H7 (cell line): ENCODE measurements at regions not wholly inside any gene's neighbourhood (a gene's known extent, or its start where the extent isn't known, plus 50 kb on each side); places are given as distances from the start of the nearest gene placed in this dataset.
"Not testable (repeated sequence)": the region's sequence is repeated elsewhere in the genome, so short reads cannot be mapped to it uniquely, and the experiment has no call there.

Source experiments
- DNase-seq: peaks from one replicate; pipeline ENCODE4 v3.0.0; 2012
- H3K27me3 ChIP-seq: 2 replicates; pipeline ENCODE4 v1.6.0; 2011; ENCODE audit warnings: mild to moderate bottlenecking, low read length; ENCODE audit not compliant: control insufficient read depth, insufficient read depth
- H3K36me3 ChIP-seq: replicated peaks from 2 replicates; pipeline ENCODE4 v1.5.1; 2011; ENCODE audit warnings: low read length; ENCODE audit not compliant: control insufficient read depth, insufficient read depth
- H3K4me3 ChIP-seq: 2 replicates; pipeline ENCODE4 v1.5.1; 2011; ENCODE audit warnings: low read depth, mild to moderate bottlenecking, control low read depth, low read length, moderate library complexity; ENCODE audit not compliant: insufficient read depth

DNA sequence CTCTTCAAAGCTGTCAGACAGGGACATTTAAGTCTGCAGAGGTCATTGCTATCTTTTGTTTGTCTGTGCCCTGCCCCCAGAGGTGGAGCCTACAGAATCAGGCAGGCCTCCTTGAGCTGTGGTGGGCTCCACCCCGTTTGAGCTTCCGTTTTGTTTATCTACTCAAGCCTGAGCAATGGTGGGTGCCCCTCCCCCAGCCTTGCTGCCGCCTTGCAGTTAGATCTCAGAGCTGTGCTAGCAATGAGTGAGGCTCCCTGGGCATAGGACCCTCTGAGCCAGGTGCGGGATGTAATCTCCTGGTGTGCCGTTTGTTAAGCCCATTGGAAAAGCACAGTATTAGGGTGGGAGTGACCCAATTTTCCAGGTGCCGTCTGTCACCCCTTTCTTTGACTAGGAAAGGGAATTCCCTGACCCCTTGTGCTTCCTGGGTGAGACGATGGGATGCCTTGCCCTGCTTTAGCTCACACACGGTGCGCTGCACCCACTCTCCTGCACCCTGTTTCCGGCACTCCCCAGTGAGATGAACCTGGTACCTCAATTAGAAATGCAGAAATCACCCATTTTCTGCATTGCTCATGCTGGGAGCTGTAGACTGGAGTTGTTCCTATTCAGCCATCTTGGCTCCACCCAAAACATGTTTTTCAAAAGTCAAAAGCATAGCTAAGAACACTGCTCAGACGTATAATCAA lies 244.7 kb downstream of the CENPC start:
- H3K27me3 ChIP-seq, H3K36me3 ChIP-seq, H3K4me3 ChIP-seq, DNase-seq: not testable (repeated sequence)

DNA sequence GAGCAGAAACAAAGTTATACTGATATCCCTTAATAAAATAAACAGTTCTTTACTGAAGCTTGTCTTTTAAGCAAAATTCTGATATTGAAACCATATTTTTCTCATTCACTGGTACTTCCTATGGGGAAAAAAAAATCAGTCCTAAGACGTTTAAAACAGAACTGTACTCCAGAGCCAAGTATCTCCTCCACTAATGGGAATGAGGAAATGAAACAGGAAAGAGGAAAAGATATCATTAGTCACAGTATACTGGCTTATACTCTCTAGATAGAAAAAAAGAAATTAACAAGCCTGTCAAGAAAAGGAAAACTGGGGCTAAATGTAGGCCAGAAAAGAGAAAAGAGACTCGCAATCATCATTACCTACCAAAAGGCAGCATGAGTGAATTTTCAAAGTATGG lies 252.7 kb downstream of the CENPC start:
- H3K27me3 ChIP-seq = no peaks in the 10 kb centered on the region
- no peak overlapping the region for H3K4me3 ChIP-seq
- no peaks in the 10 kb centered on the region for H3K36me3 ChIP-seq
- no peak for DNase-seq

DNA sequence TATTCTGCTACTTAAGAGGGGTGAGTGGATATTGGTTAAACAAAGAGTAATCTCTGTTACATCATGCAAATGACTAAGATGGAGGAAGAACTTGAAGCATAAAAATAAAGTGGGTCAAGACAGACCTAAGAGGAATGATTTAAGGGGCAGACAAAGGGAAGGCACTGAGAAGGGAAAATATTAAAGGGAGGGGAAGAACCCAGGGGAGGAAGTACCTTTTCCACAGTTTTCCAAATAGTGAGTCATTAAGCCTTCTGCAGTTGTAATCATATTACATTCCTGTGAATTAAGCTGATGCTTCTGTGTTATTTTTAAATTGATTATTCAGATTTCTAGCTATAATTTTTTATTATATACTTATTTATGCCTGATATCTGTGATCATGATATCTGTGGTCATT lies 253.3 kb downstream of the CENPC start:
- DNase-seq = no peak
- Histone ChIP-seq H3K27me3 (no peaks in the 10 kb centered on the region), H3K4me3 (no peak overlapping the region), H3K36me3 (no peaks in the 10 kb centered on the region)

DNA sequence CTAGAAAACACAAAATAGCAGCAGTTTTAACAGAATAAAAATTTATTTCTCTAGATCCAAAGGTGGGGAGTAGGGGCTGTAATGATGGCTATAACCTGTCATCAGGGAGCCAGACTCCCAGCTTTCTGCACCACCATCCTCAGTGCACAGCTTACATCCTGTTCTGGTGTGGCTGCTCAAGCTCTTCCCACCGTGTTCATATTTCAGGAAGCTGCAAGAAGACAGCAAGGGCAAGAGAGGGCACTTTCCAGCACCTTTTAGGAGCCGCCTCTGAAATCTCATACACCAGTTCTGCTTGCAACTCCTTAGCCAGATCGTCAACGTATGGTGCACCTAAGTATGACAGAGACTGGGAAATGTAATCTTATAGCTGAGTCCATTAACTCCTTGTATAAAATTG lies 253.7 kb downstream of the CENPC start:
- H3K36me3 ChIP-seq = no peaks in the 10 kb centered on the region

DNA sequence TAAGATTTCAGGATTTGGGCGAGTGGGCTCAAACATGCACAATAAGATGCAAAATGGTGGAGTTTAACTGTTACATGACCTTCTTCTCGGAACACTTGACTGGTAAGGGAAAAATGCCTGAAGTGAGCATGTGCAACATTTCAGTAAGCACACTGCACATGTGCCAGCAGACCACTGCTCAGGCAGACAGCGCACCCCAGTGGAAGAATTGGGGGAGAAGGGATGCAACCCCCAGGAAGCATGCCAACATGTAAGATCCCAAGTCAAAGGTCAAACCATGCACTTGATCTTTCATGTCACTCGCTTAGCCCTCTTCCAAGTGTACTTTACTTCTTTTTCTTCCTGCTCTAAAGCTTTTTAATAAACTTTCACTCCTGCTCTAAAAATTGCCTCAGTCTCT lies 256.3 kb downstream of the CENPC start:
- DNase-seq = peak; percentile 69
- no peaks in the 10 kb centered on the region for H3K36me3 ChIP-seq

More for the DNA sequence above, 253.7 kb downstream of the CENPC start:
- Histone ChIP-seq H3K4me3 (no peak overlapping the region), H3K27me3 (no peaks in the 10 kb centered on the region)
- no peak for DNase-seq

DNA sequence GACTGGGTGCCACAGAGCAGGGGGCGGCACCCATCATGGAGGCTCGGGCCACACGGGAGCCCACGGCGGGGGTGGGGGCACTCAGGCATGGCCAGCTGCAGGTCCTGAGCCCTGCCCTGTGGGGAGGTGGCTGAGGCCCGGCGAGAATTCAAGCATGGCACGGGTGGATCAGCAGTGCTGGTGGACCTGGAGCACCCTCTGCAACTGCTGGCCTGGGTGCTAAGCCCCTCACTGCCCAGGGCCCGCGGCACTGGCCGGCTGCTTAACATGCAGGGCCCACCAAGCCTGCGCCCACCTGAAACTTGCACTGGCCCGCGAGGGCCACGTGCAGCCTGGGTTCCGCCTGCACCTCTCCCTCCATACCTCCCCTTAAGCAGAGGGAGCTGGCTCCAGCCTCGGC lies 258.6 kb downstream of the CENPC start:
- H3K36me3 ChIP-seq = no peaks in the 10 kb centered on the region
- no peak overlapping the region for H3K4me3 ChIP-seq

More for the DNA sequence above, 256.3 kb downstream of the CENPC start:
- no peaks in the 10 kb centered on the region for H3K27me3 ChIP-seq
- H3K4me3 ChIP-seq = no peak overlapping the region

DNA sequence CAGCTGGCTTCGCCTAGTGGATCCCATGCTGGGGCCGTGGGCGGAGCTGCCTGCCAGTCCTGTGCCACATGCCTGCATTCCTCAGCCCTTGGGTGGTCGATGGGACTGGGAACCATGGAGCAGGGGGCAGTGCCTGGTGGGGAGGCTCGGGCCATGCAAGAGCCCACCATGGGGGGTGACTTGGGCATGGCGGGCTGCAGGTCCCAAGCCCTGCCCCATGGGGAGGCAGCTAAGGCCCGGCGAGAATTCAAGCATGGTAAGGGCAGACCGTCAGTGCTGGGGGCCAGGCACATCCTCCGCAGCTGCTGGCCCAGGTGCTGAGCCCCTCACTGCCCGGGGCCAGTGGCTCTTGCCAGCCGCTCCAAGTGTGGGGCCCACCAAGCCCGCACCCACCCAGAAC lies 262.6 kb downstream of the CENPC start:
- Histone ChIP-seq H3K36me3 (no peaks in the 10 kb centered on the region), H3K4me3 (no peak overlapping the region), H3K27me3 (no peaks in the 10 kb centered on the region)
- no peak for DNase-seq

More for the DNA sequence above, 258.6 kb downstream of the CENPC start:
- DNase-seq = no peak
- H3K27me3 ChIP-seq = no peaks in the 10 kb centered on the region

DNA sequence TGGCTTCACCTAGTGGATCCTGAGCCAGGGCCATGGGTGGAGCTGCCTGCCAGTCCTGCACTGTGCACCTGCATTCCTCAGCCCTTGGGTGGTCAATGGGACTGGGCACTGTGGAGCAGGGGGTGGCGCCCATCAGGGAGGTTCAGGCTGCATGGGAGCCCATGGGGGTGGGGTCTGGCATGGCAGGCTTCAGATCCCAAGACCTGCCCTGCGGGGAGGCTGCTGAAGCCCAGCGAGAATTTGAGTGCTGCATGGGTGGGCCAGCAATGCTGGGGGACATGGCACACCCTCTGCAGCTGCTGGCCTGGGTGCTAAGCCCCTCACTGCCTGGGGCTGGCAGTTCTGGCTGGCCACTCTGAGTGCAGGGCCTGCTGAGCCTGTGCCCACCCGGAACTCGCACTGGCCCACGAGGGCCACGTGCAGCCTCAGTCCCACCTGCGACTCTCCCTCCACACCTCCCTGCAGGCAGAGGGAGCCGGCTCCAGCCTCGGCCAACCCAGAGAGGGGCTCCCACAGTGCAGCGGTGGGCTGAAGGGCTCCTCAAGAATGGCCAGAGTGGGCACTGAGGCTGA lies 270.0 kb downstream of the CENPC start:
- DNase-seq = no peak
- H3K27me3 ChIP-seq = no peaks in the 10 kb centered on the region
- H3K36me3 ChIP-seq = no peaks in the 10 kb centered on the region
- no peak overlapping the region for H3K4me3 ChIP-seq

DNA sequence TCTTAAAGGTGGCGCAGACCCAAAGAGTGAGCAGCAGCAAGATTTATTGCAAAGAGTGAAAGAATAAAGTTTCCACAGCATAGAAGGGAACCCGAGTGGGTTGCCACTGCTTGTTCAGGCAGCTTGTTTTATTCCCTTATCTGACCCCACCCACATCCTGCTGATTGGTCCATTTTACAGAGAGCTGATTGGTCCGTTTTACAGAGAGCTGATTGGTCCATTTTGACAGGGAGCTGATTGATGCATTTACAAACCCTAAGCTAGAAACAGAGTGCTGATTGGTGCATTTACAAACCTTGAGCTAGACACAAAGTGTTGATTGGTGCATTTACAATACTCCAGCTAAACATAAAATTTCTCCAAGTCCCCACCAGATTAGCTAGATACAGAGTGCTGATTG lies 270.6 kb downstream of the CENPC start:
- not testable (repeated sequence) for H3K36me3 ChIP-seq, DNase-seq, H3K27me3 ChIP-seq, H3K4me3 ChIP-seq

DNA sequence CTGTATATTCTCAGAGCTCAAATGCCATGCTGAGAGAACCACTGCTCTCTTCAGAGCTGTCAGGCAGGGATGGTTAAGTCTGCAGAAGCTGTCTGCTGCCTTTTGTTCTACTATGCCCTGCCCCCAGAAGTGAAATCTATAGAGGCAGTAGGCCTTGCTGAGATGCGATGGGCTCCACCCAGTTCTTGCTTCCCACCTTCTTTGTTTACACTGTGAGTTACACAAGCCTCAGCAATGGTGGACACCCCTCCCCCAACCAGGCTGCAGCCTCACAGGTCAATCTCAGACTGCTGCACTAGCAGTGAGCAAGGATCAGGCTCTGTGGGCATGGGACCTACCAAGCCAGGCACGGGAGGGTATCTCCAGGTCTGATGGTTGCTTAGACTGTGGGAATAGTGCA lies 271.6 kb downstream of the CENPC start:
- H3K36me3 ChIP-seq = no peaks in the 10 kb centered on the region
- H3K27me3 ChIP-seq = no peaks in the 10 kb centered on the region
- no peak overlapping the region for H3K4me3 ChIP-seq
- no peak for DNase-seq

DNA sequence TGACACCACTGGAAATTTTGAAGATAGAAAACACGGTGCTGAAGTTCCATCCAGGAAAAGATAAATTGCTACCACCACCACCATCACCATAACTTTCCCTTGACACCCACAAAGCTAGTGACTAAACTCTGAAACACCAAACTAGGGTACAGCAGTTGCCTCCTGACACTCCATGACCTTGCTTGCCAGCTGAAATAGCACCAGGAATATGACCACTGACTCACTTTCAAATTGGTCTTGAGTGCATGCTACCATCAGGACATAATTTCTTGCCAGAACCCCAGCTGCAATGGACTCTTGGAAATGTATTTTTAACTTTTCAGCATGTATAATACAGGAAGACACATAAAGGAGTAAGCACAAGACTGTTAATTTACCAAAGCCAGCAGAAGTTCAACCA lies 283.3 kb downstream of the CENPC start:
- H3K36me3 ChIP-seq = no peaks in the 10 kb centered on the region

DNA sequence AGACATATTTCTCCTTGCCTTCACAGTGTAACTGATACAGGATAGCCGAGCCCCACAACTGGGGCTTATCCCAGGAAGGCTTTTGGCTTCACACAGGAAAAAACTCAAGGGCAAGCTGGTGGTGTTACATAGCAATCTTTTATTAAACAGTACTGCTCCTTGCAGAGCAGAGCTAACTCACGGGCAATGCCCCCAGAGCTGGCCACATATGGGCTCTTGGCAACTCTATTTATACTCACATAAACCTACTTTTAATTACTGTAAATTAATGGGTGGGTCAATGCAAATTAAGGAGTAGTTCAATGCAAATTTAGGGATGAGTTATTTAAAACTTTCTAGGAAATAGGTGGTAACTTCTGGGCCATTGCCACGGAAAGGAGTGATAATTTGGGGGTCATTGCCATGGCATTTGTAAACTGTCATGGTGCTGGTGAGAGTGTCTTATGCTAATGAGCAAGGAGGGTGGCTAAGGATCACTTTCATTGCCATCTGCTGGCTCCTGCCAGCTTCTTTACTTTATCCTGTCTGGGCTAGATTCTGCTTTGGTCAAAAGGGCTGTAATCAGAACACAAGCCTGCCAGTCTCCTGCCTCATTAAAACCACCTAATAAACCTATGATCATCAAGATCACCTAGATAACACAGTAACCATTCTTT lies 288.8 kb downstream of the CENPC start:
- Histone ChIP-seq H3K4me3 (no peak overlapping the region), H3K27me3 (no peaks in the 10 kb centered on the region), H3K36me3 (no peaks in the 10 kb centered on the region)
- DNase-seq = no peak

More for the DNA sequence above, 283.3 kb downstream of the CENPC start:
- DNase-seq = no peak
- Histone ChIP-seq H3K4me3 (no peak overlapping the region), H3K27me3 (no peaks in the 10 kb centered on the region)

DNA sequence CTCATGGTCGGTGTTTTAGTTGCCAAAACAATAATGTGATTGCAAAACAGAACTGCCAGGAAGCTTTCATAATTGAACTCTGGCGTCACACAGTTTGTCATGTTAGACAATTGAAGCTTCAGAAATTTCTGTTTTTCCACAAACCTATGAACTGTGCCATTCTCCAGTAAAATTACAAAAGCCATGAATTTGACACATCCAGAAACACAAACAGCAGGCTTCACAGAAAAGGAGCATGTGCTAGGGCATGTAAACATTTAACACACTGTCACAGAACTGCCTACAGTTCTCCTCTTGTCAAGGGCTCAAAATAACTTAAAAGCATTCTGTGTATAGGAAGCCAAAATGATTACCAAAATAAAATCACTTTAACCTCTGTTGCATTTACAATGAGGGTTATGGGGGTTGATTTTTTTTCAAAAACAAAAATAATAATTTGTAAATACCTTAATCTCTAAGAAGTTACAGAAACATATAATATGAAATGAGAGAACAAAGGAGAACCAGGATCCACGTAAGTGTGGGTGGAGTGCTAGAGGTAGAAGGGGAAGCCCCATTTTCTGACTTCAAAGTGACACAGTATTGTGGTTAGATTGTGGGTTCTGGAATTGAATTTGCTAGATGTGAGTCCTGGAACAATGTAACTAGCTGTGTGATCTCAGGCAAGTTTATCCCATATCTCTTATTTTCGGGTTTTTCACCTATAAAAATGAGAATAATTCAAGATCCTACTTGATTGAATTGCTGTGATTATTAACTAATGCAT lies 295.0 kb downstream of the CENPC start:
- Histone ChIP-seq H3K36me3 (no peaks in the 10 kb centered on the region), H3K4me3 (no peak overlapping the region), H3K27me3 (no peaks in the 10 kb centered on the region)
- DNase-seq = no peak

DNA sequence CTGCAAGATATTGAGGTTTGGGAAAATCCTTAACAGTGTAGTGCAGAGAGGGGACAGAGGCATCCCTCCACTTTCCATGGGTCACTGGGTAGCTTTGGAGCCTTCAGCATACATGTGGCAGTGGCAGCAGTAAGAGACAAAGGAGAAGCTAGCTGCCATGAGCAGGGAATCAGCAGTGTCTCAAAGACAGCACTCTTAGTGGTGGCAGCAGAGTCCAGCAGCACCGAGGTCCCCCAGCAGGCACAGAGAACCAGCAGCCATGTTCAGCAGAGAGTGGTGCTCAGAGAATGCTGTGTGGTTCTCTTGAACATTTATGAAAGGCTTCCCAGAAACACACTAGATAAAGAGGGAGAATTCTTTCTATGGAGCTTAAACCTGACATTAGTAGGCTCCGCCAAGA lies 308.5 kb downstream of the CENPC start:
- H3K4me3 ChIP-seq = no peak overlapping the region
- H3K27me3 ChIP-seq = no peaks in the 10 kb centered on the region
- H3K36me3 ChIP-seq = no peaks in the 10 kb centered on the region
- DNase-seq = no peak

DNA sequence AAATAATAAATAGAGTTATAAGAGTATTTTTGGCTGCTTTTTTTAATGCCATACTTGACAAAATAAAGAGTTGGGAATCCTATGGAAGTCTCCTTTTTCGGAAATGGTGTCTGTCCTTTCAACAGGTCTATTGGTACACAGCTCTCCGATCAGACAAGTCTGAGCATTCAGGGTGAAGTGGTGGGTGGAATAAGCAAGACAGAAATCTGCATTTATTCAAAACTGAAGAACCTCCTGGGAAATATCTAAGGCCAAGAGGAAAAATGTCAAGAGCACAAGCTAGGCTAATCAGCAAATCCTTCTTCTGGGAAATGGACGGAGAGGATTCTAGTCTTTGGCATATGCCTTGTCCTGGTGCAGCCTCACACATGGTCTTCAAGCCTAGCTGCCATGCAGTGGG lies 309.0 kb downstream of the CENPC start:
- DNase-seq = no peak

More for the DNA sequence above, 309.0 kb downstream of the CENPC start:
- Histone ChIP-seq H3K4me3 (no peak overlapping the region), H3K27me3 (no peaks in the 10 kb centered on the region), H3K36me3 (no peaks in the 10 kb centered on the region)
